ENCODE measurements at regions not wholly inside any gene's neighbourhood (a gene's known extent, or its start where the extent isn't known, plus 50 kb on each side); places are given as distances from the start of the nearest gene placed in this dataset.

DNA sequence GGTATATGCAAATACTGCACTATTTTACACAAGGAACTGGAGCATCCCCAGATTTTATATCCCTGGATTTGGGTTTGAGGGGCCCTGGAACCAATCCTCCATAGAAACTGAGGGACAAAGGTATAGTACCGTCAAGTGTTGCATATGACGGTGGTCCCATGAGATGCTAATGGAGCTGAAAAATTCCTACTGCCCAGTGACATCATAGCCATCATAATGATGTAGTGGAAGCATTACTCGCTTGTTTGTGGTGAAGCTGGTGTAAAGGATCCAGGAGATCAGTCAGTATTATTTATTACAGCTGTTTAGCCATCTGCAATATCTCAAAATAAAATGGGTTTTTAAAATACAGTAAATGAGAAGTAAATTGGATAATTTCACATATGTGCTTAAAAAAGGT, 496.6 kb upstream of the HS6ST1 start:
- Histone ChIP-seq H3K9me3 (ENCODE audit: control insufficient read depth, insufficient read depth, low read depth, low read length) (no peaks in the 10 kb centered on the region), H3K27ac (ENCODE audit: insufficient read depth, low read length) (no peak overlapping the region), H3K79me2 (ENCODE audit: control insufficient read depth, insufficient read depth, low read length) (no peaks in the 10 kb centered on the region), H4K20me1 (ENCODE audit: control insufficient read depth, extremely low read depth, insufficient read depth, low read length) (no peaks in the 10 kb centered on the region), H3K4me2 (ENCODE audit: extremely low read depth, insufficient read depth, low read length) (no peak overlapping the region), H2AFZ (ENCODE audit: low read length) (no peak overlapping the region), H3K4me3 (replicated peaks in 1 of 4; ENCODE audit: control extremely low read depth in 1 of 4, insufficient read depth in 1 of 4, low read depth in 3 of 4, low read length in 4 of 4) (no peak overlapping the region), H3K36me3 (ENCODE audit: control insufficient read depth, insufficient read depth, low read length) (no peaks in the 10 kb centered on the region), H3K9ac (ENCODE audit: insufficient read depth, low read length) (no peak overlapping the region), H3K4me1 (ENCODE audit: control insufficient read depth, extremely low read depth, insufficient read depth, low read length) (no peaks in the 10 kb centered on the region), H3K27me3 (ENCODE audit: control insufficient read depth, insufficient read depth, low read length) (no peaks in the 10 kb centered on the region)
- TF ChIP-seq, protein P1, sequence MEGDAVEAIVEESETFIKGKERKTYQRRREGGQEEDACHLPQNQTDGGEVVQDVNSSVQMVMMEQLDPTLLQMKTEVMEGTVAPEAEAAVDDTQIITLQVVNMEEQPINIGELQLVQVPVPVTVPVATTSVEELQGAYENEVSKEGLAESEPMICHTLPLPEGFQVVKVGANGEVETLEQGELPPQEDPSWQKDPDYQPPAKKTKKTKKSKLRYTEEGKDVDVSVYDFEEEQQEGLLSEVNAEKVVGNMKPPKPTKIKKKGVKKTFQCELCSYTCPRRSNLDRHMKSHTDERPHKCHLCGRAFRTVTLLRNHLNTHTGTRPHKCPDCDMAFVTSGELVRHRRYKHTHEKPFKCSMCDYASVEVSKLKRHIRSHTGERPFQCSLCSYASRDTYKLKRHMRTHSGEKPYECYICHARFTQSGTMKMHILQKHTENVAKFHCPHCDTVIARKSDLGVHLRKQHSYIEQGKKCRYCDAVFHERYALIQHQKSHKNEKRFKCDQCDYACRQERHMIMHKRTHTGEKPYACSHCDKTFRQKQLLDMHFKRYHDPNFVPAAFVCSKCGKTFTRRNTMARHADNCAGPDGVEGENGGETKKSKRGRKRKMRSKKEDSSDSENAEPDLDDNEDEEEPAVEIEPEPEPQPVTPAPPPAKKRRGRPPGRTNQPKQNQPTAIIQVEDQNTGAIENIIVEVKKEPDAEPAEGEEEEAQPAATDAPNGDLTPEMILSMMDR (conservative IDR thresholded peaks at IDR 0.05 in 1 of 2, IDR thresholded peaks at IDR 0.05 in 1 of 2; ENCODE audit: low read depth in 1 of 2, low read length in 2 of 2): no peak
- TF ChIP-seq EZH2 (IDR thresholded peaks at IDR 0.05; ENCODE audit: low read length, missing control alignments): no peak
- no peak for DNase-seq (ENCODE audit: low read depth in 2 of 2)

DNA sequence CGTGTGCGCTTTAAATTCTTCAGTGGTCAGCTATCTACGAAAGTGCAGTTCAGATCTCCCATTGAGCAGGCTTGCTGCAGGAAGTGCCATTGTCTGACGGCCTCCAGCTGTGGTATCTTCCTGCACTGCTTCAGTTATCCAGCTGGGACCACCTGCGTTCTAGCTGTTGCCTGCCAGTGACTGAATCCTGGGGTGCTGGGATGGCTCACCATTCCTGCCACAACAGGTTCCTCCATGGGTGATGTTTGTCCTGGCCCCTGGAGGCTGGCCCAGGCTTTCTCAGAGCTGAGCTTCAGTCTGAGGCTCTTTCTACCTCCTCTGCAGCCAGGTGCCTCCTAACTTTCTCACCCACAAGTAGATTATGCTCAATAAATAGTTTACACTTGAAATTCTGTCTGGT, 498.5 kb upstream of the HS6ST1 start:
- no peak overlapping the region for H3K27ac ChIP-seq (ENCODE audit: insufficient read depth, low read length)
- H3K27me3 ChIP-seq (ENCODE audit: control insufficient read depth, insufficient read depth, low read length): no peaks in the 10 kb centered on the region
- no peaks in the 10 kb centered on the region for H3K9me3 ChIP-seq (ENCODE audit: control insufficient read depth, insufficient read depth, low read depth, low read length)
- H3K79me2 ChIP-seq (ENCODE audit: control insufficient read depth, insufficient read depth, low read length): no peaks in the 10 kb centered on the region
- H3K4me2 ChIP-seq (ENCODE audit: extremely low read depth, insufficient read depth, low read length): no peak overlapping the region
- H3K9ac ChIP-seq (ENCODE audit: insufficient read depth, low read length): no peak overlapping the region
- no peaks in the 10 kb centered on the region for H3K36me3 ChIP-seq (ENCODE audit: control insufficient read depth, insufficient read depth, low read length)
- TF ChIP-seq, protein P1 (conservative IDR thresholded peaks at IDR 0.05 in 1 of 2, IDR thresholded peaks at IDR 0.05 in 1 of 2; ENCODE audit: low read depth in 1 of 2, low read length in 2 of 2): no peak
- no peak for TF ChIP-seq EZH2 (IDR thresholded peaks at IDR 0.05; ENCODE audit: low read length, missing control alignments)
- no peak for DNase-seq (ENCODE audit: low read depth in 2 of 2)
- H2AFZ ChIP-seq (ENCODE audit: low read length): no peak overlapping the region
- H3K4me1 ChIP-seq (ENCODE audit: control insufficient read depth, extremely low read depth, insufficient read depth, low read length): no peaks in the 10 kb centered on the region
- H4K20me1 ChIP-seq (ENCODE audit: control insufficient read depth, extremely low read depth, insufficient read depth, low read length): no peaks in the 10 kb centered on the region
- no peak overlapping the region for H3K4me3 ChIP-seq (replicated peaks in 1 of 4; ENCODE audit: control extremely low read depth in 1 of 4, insufficient read depth in 1 of 4, low read depth in 3 of 4, low read length in 4 of 4)

DNA sequence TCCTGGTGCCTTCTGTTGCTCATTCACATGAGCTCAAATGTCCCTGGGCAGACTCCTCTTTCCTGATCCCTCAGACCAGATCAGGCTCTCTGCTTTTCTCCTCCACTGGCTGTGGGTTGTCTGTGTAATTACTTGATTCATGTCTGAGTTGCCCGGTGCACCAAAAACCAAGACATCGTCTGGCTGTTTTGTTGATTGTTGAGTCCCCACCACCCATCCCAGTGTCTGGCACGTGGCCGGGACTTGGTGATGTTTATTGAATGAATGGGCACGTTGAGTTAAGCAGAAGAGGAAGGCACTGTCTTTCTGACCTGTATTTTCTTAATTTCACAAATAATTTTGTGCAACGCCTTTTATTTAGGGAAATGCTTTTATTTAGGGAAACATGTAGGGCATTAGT, 499.1 kb upstream of the HS6ST1 start:
- H3K79me2 ChIP-seq (ENCODE audit: control insufficient read depth, insufficient read depth, low read length): no peaks in the 10 kb centered on the region
- H3K4me2 ChIP-seq (ENCODE audit: extremely low read depth, insufficient read depth, low read length): no peak overlapping the region
- H2AFZ ChIP-seq (ENCODE audit: low read length): no peak overlapping the region
- H3K9me3 ChIP-seq (ENCODE audit: control insufficient read depth, insufficient read depth, low read depth, low read length): no peaks in the 10 kb centered on the region
- no peak for TF ChIP-seq EZH2 (IDR thresholded peaks at IDR 0.05; ENCODE audit: low read length, missing control alignments)
- TF ChIP-seq, protein P1 (conservative IDR thresholded peaks at IDR 0.05 in 1 of 2, IDR thresholded peaks at IDR 0.05 in 1 of 2; ENCODE audit: low read depth in 1 of 2, low read length in 2 of 2): no peak
- H3K27ac ChIP-seq (ENCODE audit: insufficient read depth, low read length): no peak overlapping the region
- H3K4me1 ChIP-seq (ENCODE audit: control insufficient read depth, extremely low read depth, insufficient read depth, low read length): no peaks in the 10 kb centered on the region
- no peaks in the 10 kb centered on the region for H3K27me3 ChIP-seq (ENCODE audit: control insufficient read depth, insufficient read depth, low read length)
- no peak for DNase-seq (ENCODE audit: low read depth in 2 of 2)
- no peaks in the 10 kb centered on the region for H3K36me3 ChIP-seq (ENCODE audit: control insufficient read depth, insufficient read depth, low read length)
- no peaks in the 10 kb centered on the region for H4K20me1 ChIP-seq (ENCODE audit: control insufficient read depth, extremely low read depth, insufficient read depth, low read length)
- no peak overlapping the region for H3K4me3 ChIP-seq (replicated peaks in 1 of 4; ENCODE audit: control extremely low read depth in 1 of 4, insufficient read depth in 1 of 4, low read depth in 3 of 4, low read length in 4 of 4)
- H3K9ac ChIP-seq (ENCODE audit: insufficient read depth, low read length): no peak overlapping the region
